Spinal cord (tissue), 9 donors: ENCODE measurements at regions not wholly inside any gene's neighbourhood (a gene's known extent, or its start where the extent isn't known, plus 50 kb on each side); places are given as distances from the start of the nearest gene placed in this dataset.
"Not testable (repeated sequence)": the region's sequence is repeated elsewhere in the genome, so short reads cannot be mapped to it uniquely, and the experiment has no call there.

Source experiments
- DNase-seq, 6 donors: peaks; one replicate each; pipeline versions ENCODE4 v3.0.0 to v3.0.0-alpha.2; 2013 to 2015; ENCODE audit warnings: low spot score in 6 of 6, low read depth in 4 of 6
- H3K27ac ChIP-seq: one replicate; pipeline ENCODE4 v1.5.1; 2013; ENCODE audit warnings: low read depth, low read length, control low read depth
- H3K27me3 ChIP-seq: one replicate; pipeline ENCODE4 v1.6.1; 2013; ENCODE audit warnings: low read length; ENCODE audit not compliant: control insufficient read depth, insufficient read depth
- H3K36me3 ChIP-seq: one replicate; pipeline ENCODE4 v1.6.1; 2013; ENCODE audit warnings: low read length; ENCODE audit not compliant: control insufficient read depth, insufficient read depth
- H3K4me1 ChIP-seq: one replicate; pipeline ENCODE4 v1.6.1; 2013; ENCODE audit warnings: low read length; ENCODE audit not compliant: control insufficient read depth, insufficient read depth
- H3K4me3 ChIP-seq: one replicate; pipeline ENCODE4 v1.5.1; 2013; ENCODE audit warnings: low read depth, low read length, control low read depth
- H3K9me3 ChIP-seq: one replicate; pipeline ENCODE4 v1.6.1; 2013; ENCODE audit warnings: low read length; ENCODE audit not compliant: control insufficient read depth, insufficient read depth
- WGBS: methylation state at CpG from one replicate; pipeline ENCODE4 v1.1.5; 2013; ENCODE audit warnings: missing lambda C conversion rate; ENCODE audit not compliant: insufficient coverage; 5-methylcytosine and 5-hydroxymethylcytosine counted together
- donor health status: healthy.

- no peak for DNase-seq
- WGBS: 84% methylated on average over 4 of the region's 4 CpGs
- peaks cover 10% of the 10 kb centered on the region for H3K9me3 ChIP-seq
- no peak overlapping the region for H3K27ac ChIP-seq
- no peaks in the 10 kb centered on the region for H3K4me1 ChIP-seq
- H3K36me3 ChIP-seq: no peaks in the 10 kb centered on the region
- no peaks in the 10 kb centered on the region for H3K27me3 ChIP-seq
- H3K4me3 ChIP-seq: no peak overlapping the region
Observed at GRCh38 chr2:156959481-156959880, 298.0 kb upstream of the GALNT5 start.

GRCh38 chr2:156982615-156983014 lies 274.9 kb upstream of the GALNT5 start:
- Histone ChIP-seq H3K36me3 (no peaks in the 10 kb centered on the region), H3K9me3 (no peaks in the 10 kb centered on the region), H3K4me1 (no peaks in the 10 kb centered on the region), H3K27me3 (no peaks in the 10 kb centered on the region), H3K27ac (no peak overlapping the region), H3K4me3 (no peak overlapping the region)
- 60% methylated on average over 1 of the region's 2 CpGs for WGBS
- no peak for DNase-seq

GRCh38 chr2:156986339-156986988 lies 271.0 kb upstream of the GALNT5 start:
- Histone ChIP-seq H3K4me1 (no peaks in the 10 kb centered on the region), H3K9me3 (no peaks in the 10 kb centered on the region), H3K36me3 (no peaks in the 10 kb centered on the region), H3K27me3 (no peaks in the 10 kb centered on the region), H3K27ac (no peak overlapping the region), H3K4me3 (no peak overlapping the region)
- DNase-seq: no peak
- 75% methylated on average over 2 of the region's 4 CpGs for WGBS

GRCh38 chr2:156999661-157000060 lies 257.8 kb upstream of the GALNT5 start:
- no peaks in the 10 kb centered on the region for H3K9me3 ChIP-seq
- DNase-seq: peak in 1 of 6 donors; percentile 11

GRCh38 chr2:157004789-157005188 lies 252.7 kb upstream of the GALNT5 start:
- Histone ChIP-seq H3K4me3 (no peak overlapping the region), H3K9me3 (no peaks in the 10 kb centered on the region), H3K36me3 (no peaks in the 10 kb centered on the region), H3K27ac (no peak overlapping the region), H3K27me3 (no peaks in the 10 kb centered on the region), H3K4me1 (no peaks in the 10 kb centered on the region)
- peak in 1 of 6 donors; percentile 7 for DNase-seq
- WGBS: 63% methylated on average over 2 of the region's 2 CpGs

More at GRCh38 chr2:156999661-157000060, 257.8 kb upstream of the GALNT5 start:
- Histone ChIP-seq H3K4me3 (no peak overlapping the region), H3K27ac (no peak overlapping the region), H3K27me3 (no peaks in the 10 kb centered on the region), H3K36me3 (no peaks in the 10 kb centered on the region), H3K4me1 (no peaks in the 10 kb centered on the region)
- WGBS: 100% methylated on average over 1 of the region's 4 CpGs

- no peak overlapping the region for H3K4me3 ChIP-seq
- no CpG with 5 or more reads among the region's 6 CpGs for WGBS
- no peaks in the 10 kb centered on the region for H3K36me3 ChIP-seq
- no peaks in the 10 kb centered on the region for H3K9me3 ChIP-seq
- H3K4me1 ChIP-seq: no peaks in the 10 kb centered on the region
- H3K27ac ChIP-seq: no peak overlapping the region
- H3K27me3 ChIP-seq: no peaks in the 10 kb centered on the region
- no peak for DNase-seq
Observed at GRCh38 chr2:157015015-157015575, 242.4 kb upstream of the GALNT5 start.

GRCh38 chr2:157023264-157023663 lies 234.2 kb upstream of the GALNT5 start:
- H3K4me1 ChIP-seq, H3K9me3 ChIP-seq, H3K27me3 ChIP-seq, H3K4me3 ChIP-seq, DNase-seq, H3K27ac ChIP-seq, H3K36me3 ChIP-seq: not testable (repeated sequence)
- 71% methylated on average over 1 of the region's 1 CpG for WGBS

- WGBS: 90% methylated on average over 3 of the region's 5 CpGs
Observed at GRCh38 chr2:157024129-157024528, 233.4 kb upstream of the GALNT5 start.

GRCh38 chr2:157032017-157032416 lies 225.5 kb upstream of the GALNT5 start:
- peak in 1 of 6 donors; percentile 9 for DNase-seq
- Histone ChIP-seq H3K4me1 (no peaks in the 10 kb centered on the region), H3K36me3 (no peaks in the 10 kb centered on the region), H3K27me3 (no peaks in the 10 kb centered on the region), H3K4me3 (no peak overlapping the region), H3K27ac (peak overlapping the region; percentile 59), H3K9me3 (no peaks in the 10 kb centered on the region)
- WGBS: no CpG with 5 or more reads among the region's 2 CpGs

More at GRCh38 chr2:157024129-157024528, 233.4 kb upstream of the GALNT5 start:
- Histone ChIP-seq H3K36me3 (no peaks in the 10 kb centered on the region), H3K4me1 (no peaks in the 10 kb centered on the region), H3K27ac (no peak overlapping the region), H3K4me3 (no peak overlapping the region), H3K9me3 (no peaks in the 10 kb centered on the region), H3K27me3 (no peaks in the 10 kb centered on the region)
- no peak for DNase-seq

- Histone ChIP-seq H3K4me3 (no peak overlapping the region), H3K36me3 (no peaks in the 10 kb centered on the region), H3K9me3 (no peaks in the 10 kb centered on the region), H3K27me3 (no peaks in the 10 kb centered on the region), H3K27ac (no peak overlapping the region), H3K4me1 (no peaks in the 10 kb centered on the region)
- 100% methylated on average over 1 of the region's 2 CpGs for WGBS
- DNase-seq: no peak
Observed at GRCh38 chr2:157036726-157037125, 220.8 kb upstream of the GALNT5 start.
